Kidney (tissue), 13 donors: ENCODE measurements at regions not wholly inside any gene's neighbourhood (a gene's known extent, or its start where the extent isn't known, plus 50 kb on each side); places are given as distances from the start of the nearest gene placed in this dataset.

Experiments
- DNase-seq, 5 donors: peaks; one replicate each; pipeline ENCODE4 v3.0.0-alpha.2; 2013 to 2020
- FAIRE-seq: peaks from 2 replicates; lab custom pipeline; 2012; peaks lifted over from hg19 to GRCh38; lab: Jason Lieb, UNC
- H3K27ac ChIP-seq, 2 donors: one replicate each; pipeline ENCODE4 v1.7.0; 2013; ENCODE audit warnings: low read depth in 2 of 2, low read length in 2 of 2, inconsistent platforms in 1 of 2
- H3K27me3 ChIP-seq: one replicate; pipeline ENCODE4 v1.7.1; 2013; ENCODE audit warnings: low read length, inconsistent platforms; ENCODE audit not compliant: control insufficient read depth, insufficient read depth
- H3K36me3 ChIP-seq, 3 donors: one replicate each; pipeline versions ENCODE4 v1.7.0 to v1.7.1; 2013; ENCODE audit warnings: low read length in 3 of 3, control low read depth in 1 of 3, inconsistent platforms in 1 of 3; ENCODE audit not compliant: insufficient read depth in 3 of 3, control insufficient read depth in 2 of 3
- H3K4me1 ChIP-seq, 3 donors: one replicate each; pipeline versions ENCODE4 v1.7.0 to v1.7.1; 2013; ENCODE audit warnings: low read length in 3 of 3, inconsistent platforms in 1 of 3, low read depth in 1 of 3; ENCODE audit not compliant: control insufficient read depth in 2 of 3, insufficient read depth in 2 of 3
- H3K4me3 ChIP-seq, 3 donors: one replicate each; pipeline versions ENCODE4 v1.7.0 to v1.8.1; 2013; ENCODE audit warnings: low read length in 3 of 3, control low read depth in 1 of 3, inconsistent platforms in 1 of 3
- H3K9ac ChIP-seq, 3 donors: one replicate each; pipeline versions ENCODE4 v1.7.0 to v1.7.1; 2013; ENCODE audit warnings: low read length in 3 of 3, control low read depth in 1 of 3, inconsistent platforms in 1 of 3
- H3K9me3 ChIP-seq, 3 donors: one replicate each; pipeline versions ENCODE4 v1.7.0 to v1.7.1; 2013; ENCODE audit warnings: low read length in 3 of 3, control low read depth in 1 of 3, inconsistent platforms in 1 of 3; ENCODE audit not compliant: control insufficient read depth in 2 of 3, insufficient read depth in 1 of 3
- intact Hi-C: fragments of 100-400 bp; cut with DNase I; formaldehyde crosslinking; loops from one replicate; pipeline ENCODE4 v1.11.1; 2022
- TF ChIP-seq, protein P1 (sequence below): IDR thresholded peaks from 3 replicates; pipeline ENCODE4 v1.5.1; 2012; ENCODE audit warnings: mild to moderate bottlenecking, moderate library complexity, borderline replicate concordance; ENCODE audit not compliant: insufficient read depth; ENCODE audit errors: extremely low read depth
- donor health status: control.
- donor health status: control.
- donor health status: control.
- donor health status: control.
- donor health status: control.
- donor health status: DM: yes; HTN: yes; CAD: no.
- donor health status: Normal renal cell carcinoma (clear cell type).

DNA sequence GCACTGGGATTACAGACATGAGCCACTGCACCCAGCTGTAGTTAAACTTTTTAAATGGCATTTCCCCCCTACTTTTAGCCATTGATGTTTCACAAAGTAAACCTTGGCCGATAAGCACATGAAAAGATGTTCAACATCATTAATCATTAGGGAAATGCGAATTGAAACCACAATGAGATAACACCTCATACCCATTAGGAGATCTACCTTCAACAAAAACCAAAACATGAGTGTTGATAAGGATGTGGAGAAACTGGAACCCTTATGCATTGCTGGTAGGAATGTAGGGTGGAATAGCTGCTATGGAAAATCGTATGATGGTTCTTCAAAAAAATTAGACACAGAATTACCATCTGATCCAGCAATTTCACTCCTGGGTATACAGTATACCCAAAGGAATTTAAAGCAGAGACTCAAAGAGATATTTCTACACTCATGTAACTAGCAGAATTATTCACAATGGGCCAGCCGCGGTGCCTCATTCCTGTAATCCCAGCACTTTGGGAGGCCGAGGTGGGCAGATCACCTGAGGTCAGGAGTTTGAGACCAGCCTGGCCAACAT lies 286.5 kb upstream of the JARID2 start:
- Histone ChIP-seq H3K4me3 (no peak overlapping the region), H3K27ac (no peak overlapping the region), H3K27me3 (no peaks in the 10 kb centered on the region), H3K9ac (no peak overlapping the region), H3K9me3 (peaks cover 0 to 2% (median 0%) of the 10 kb centered on the region in 3 donors), H3K4me1 (no peaks in the 10 kb centered on the region), H3K36me3 (no peaks in the 10 kb centered on the region)
- intact Hi-C loops = no loop called here
- FAIRE-seq = no peak
- no peak for DNase-seq
- TF ChIP-seq, protein P1, sequence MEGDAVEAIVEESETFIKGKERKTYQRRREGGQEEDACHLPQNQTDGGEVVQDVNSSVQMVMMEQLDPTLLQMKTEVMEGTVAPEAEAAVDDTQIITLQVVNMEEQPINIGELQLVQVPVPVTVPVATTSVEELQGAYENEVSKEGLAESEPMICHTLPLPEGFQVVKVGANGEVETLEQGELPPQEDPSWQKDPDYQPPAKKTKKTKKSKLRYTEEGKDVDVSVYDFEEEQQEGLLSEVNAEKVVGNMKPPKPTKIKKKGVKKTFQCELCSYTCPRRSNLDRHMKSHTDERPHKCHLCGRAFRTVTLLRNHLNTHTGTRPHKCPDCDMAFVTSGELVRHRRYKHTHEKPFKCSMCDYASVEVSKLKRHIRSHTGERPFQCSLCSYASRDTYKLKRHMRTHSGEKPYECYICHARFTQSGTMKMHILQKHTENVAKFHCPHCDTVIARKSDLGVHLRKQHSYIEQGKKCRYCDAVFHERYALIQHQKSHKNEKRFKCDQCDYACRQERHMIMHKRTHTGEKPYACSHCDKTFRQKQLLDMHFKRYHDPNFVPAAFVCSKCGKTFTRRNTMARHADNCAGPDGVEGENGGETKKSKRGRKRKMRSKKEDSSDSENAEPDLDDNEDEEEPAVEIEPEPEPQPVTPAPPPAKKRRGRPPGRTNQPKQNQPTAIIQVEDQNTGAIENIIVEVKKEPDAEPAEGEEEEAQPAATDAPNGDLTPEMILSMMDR = no peak

DNA sequence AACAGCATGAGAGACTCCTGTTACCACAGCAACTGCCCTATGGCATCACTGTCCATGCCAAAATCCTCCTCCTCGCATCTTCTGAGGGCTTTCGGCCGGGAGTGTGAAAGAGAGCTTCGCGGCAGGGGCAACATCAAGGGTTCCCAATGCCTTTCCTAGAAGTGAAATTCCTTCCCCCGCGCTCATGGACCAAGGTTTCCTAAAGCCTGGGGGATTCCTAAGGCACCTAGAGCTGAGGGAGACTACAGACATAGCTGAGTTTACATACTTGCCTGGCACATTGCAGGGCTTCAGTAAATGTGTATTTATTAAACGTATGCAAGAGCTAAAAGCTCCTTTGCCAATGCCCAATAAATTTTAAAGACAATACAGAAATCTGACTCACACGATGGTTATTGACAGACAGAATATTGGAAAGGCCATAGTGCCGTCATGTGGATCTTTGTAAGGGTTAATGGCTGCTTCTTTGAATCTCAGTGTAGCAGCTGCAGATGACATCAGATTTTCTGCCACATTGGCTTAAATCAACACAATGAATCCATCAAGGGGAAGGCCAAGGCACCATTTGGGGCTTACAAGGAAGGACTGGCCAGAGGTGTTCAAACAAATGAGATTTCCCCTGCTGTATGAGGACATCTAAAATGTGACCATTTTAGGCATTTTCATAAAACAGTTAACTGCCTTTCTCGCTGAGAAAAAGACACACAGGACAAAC lies 281.2 kb upstream of the JARID2 start:
- FAIRE-seq = no peak
- Histone ChIP-seq H3K9me3 (no peaks in the 10 kb centered on the region), H3K36me3 (no peaks in the 10 kb centered on the region), H3K4me1 (no peaks in the 10 kb centered on the region), H3K27me3 (no peaks in the 10 kb centered on the region), H3K27ac (no peak overlapping the region), H3K9ac (no peak overlapping the region), H3K4me3 (no peak overlapping the region)
- peak in 2 of 5 donors; percentile 43 to 49 for DNase-seq
- intact Hi-C loops = no loop called here
- TF ChIP-seq, protein P1 = no peak

DNA sequence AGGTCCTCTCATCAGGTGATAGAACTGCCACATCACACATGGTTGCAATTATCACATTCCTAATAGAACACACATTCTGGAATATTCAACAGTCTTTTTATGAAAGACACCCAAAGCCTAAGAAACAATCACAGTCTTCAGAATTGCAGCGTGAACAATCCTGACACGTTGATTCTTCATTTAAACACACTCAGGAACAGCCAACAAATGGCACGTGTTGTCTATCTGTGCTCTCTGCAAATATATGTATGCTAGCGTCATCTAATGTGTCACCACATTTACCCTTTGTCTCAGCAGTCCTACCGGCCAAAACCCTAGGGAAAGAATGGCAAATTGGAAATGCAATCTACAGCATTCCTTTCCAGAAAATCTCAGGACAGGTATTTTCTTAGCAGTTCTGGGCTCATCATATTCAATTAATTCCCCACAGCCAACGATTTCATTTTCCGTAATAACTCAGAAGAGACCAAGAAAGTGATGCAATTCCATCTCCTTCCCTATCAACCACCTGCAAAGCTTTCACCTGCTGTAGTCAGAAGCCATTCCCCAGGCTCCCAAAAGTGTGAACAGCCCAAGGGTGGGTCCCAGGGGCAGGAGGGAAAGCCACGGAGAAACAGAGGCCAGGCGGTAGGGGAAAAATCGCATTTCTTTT lies 280.3 kb upstream of the JARID2 start:
- Histone ChIP-seq H3K27me3 (no peaks in the 10 kb centered on the region), H3K4me1 (no peaks in the 10 kb centered on the region), H3K9ac (no peak overlapping the region), H3K4me3 (no peak overlapping the region), H3K9me3 (no peaks in the 10 kb centered on the region), H3K27ac (no peak overlapping the region), H3K36me3 (no peaks in the 10 kb centered on the region)
- intact Hi-C loops = no loop called here
- TF ChIP-seq, protein P1 = no peak
- no peak for FAIRE-seq
- DNase-seq = no peak
